GM23338 (cell line): ENCODE measurements at regions not wholly inside any gene's neighbourhood (a gene's known extent, or its start where the extent isn't known, plus 50 kb on each side); places are given as distances from the start of the nearest gene placed in this dataset.

ENCODE experiments used
- ATAC-seq: fragments of 200-7000 bp; cut with Tn5 transposase; 3 replicates; pipeline ENCODE4 v1.9.1; 2020
- DNase-seq: peaks from one replicate; pipeline ENCODE4 v3.0.0-alpha.2; 2015; ENCODE audit warnings: low spot score
- H2AFZ ChIP-seq: fragments of 200-600 bp; sonication (generic); 2 replicates; pipeline ENCODE4 v1.8.0; 2016; ENCODE audit warnings: antibody characterized with exemption, mild to moderate bottlenecking, moderate library complexity
- H3F3A ChIP-seq: fragments of 200-600 bp; sonication (generic); replicated peaks from 2 replicates; pipeline ENCODE4 v1.8.0; 2017; ENCODE audit warnings: antibody characterized with exemption, mixed run types, low read depth
- H3K27ac ChIP-seq: fragments of 200-600 bp; sonication (generic); 2 replicates; pipeline ENCODE4 v1.6.1; 2016; ENCODE audit warnings: low read depth
- H3K27me3 ChIP-seq: fragments of 200-600 bp; sonication (generic); 2 replicates; pipeline ENCODE4 v1.8.0; 2016; ENCODE audit warnings: mild to moderate bottlenecking, mixed run types, moderate library complexity; ENCODE audit not compliant: insufficient read depth
- H3K36me3 ChIP-seq: fragments of 200-600 bp; sonication (generic); 2 replicates; pipeline ENCODE4 v1.8.0; 2016; ENCODE audit warnings: mild to moderate bottlenecking; ENCODE audit not compliant: insufficient read depth
- H3K4me1 ChIP-seq: fragments of 200-600 bp; sonication (generic); 2 replicates; pipeline ENCODE4 v1.8.0; 2016; ENCODE audit warnings: mild to moderate bottlenecking, moderate library complexity; ENCODE audit not compliant: insufficient read depth
- H3K4me2 ChIP-seq: fragments of 200-600 bp; sonication (generic); 2 replicates; pipeline ENCODE4 v1.7.1; 2017; ENCODE audit warnings: mixed run types
- H3K4me3 ChIP-seq: fragments of 200-600 bp; sonication (generic); 2 replicates; pipeline ENCODE4 v1.6.1; 2016; ENCODE audit warnings: mixed run types
- H3K79me2 ChIP-seq: fragments of 200-600 bp; sonication (generic); replicated peaks from 2 replicates; pipeline ENCODE4 v1.8.0; 2017; ENCODE audit warnings: mild to moderate bottlenecking; ENCODE audit not compliant: insufficient read depth
- H3K9me2 ChIP-seq: fragments of 200-600 bp; sonication (generic); 2 replicates; pipeline ENCODE4 v1.8.0; 2017; ENCODE audit not compliant: insufficient read depth
- H4K20me1 ChIP-seq: fragments of 200-600 bp; sonication (generic); replicated peaks from 2 replicates; pipeline ENCODE4 v1.8.0; 2017; ENCODE audit warnings: mild to moderate bottlenecking; ENCODE audit not compliant: insufficient read depth
- H3K27ac Mint-ChIP-seq: 2 replicates; pipeline ENCODE4 v1.8.0; 2020; ENCODE audit warnings: inconsistent platforms, mild to moderate bottlenecking, moderate library complexity, mixed read lengths
- H3K27me3 Mint-ChIP-seq: 3 replicates; pipeline ENCODE4 v1.8.0; 2022; ENCODE audit warnings: low read depth, mild to moderate bottlenecking, moderate library complexity, mixed read lengths, inconsistent platforms; ENCODE audit not compliant: insufficient read depth, poor library complexity
- H3K36me3 Mint-ChIP-seq: 3 replicates; pipeline ENCODE4 v1.8.0; 2021; ENCODE audit warnings: low read depth, mild to moderate bottlenecking, inconsistent platforms, moderate library complexity, mixed read lengths
- H3K4me1 Mint-ChIP-seq: 3 replicates; pipeline ENCODE4 v1.8.0; 2020; ENCODE audit warnings: mild to moderate bottlenecking, inconsistent platforms, mixed read lengths
- H3K4me3 Mint-ChIP-seq: 3 replicates; pipeline ENCODE4 v1.8.0; 2021; ENCODE audit warnings: moderate library complexity, mild to moderate bottlenecking, inconsistent platforms, mixed read lengths
- H3K9me3 Mint-ChIP-seq: 3 replicates; pipeline ENCODE4 v1.8.0; 2020; ENCODE audit warnings: moderate library complexity, mild to moderate bottlenecking, inconsistent platforms, mixed read lengths
- ZNF462 ChIP-seq: fragments of 250-450 bp; sonication (Bioruptor Pico); IDR thresholded peaks from 2 replicates; pipeline ENCODE4 v1.5.0; 2020; ENCODE audit warnings: mild to moderate bottlenecking, moderate library complexity

GRCh38 chrX:83345298-83345697, 162.8 kb upstream of the POU3F4 start:
- no peak overlapping the region for H2AFZ ChIP-seq
- no peak overlapping the region for H3K4me3 ChIP-seq
- H3K27me3 ChIP-seq, result no peaks in the 10 kb centered on the region
- no peaks in the 10 kb centered on the region for H4K20me1 ChIP-seq
- H3K4me1 ChIP-seq, result no peaks in the 10 kb centered on the region
- Mint-ChIP-seq H3K27ac (no peak overlapping the region), H3K27me3 (no peaks in the 10 kb centered on the region), H3K9me3 (no peaks in the 10 kb centered on the region), H3K4me1 (peaks cover 11% of the 10 kb centered on the region; the same call in 2 of the 3 replicates), H3K36me3 (no peaks in the 10 kb centered on the region), H3K4me3 (no peak overlapping the region)
- ATAC-seq, result no peak
- DNase-seq, result no peak
- H3K79me2 ChIP-seq, result no peaks in the 10 kb centered on the region
- H3K27ac ChIP-seq, result no peak overlapping the region
- H3K36me3 ChIP-seq, result no peaks in the 10 kb centered on the region
- no peaks in the 10 kb centered on the region for H3K9me2 ChIP-seq
- no peaks in the 10 kb centered on the region for H3F3A ChIP-seq
- TF ChIP-seq ZNF462, result no peak
- no peak overlapping the region for H3K4me2 ChIP-seq
